ENCODE measurements at regions not wholly inside any gene's neighbourhood (a gene's known extent, or its start where the extent isn't known, plus 50 kb on each side); places are given as distances from the start of the nearest gene placed in this dataset.
"Not testable (repeated sequence)": the region's sequence is repeated elsewhere in the genome, so short reads cannot be mapped to it uniquely, and the experiment has no call there.

DNA sequence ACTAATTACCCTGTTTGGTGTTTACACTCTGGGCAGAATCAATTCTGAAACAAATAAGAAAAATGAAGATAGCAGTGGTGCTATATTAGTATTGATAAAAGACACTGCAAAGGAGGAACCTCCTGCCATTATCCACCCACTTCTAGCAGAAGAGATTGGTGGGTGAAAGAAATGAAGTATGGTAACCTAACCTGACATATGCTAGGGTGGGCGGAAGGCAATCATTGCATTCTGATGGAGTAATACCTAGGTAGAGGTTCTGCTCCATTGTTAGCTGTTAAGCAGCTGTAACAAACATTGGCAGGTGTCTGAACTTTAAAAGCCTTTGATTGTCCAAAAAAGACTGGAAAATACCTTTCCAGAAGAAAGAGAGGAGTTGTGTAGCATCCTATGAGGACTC is 95.9 kb downstream of the OTUD1 start:
- H3K27me3 Mint-ChIP-seq (ENCODE audit: low read depth, poor library complexity) = peaks cover 8% of the 10 kb centered on the region
- no peak overlapping the region for H3K4me3 Mint-ChIP-seq
- no peak overlapping the region for H3K27ac Mint-ChIP-seq

DNA sequence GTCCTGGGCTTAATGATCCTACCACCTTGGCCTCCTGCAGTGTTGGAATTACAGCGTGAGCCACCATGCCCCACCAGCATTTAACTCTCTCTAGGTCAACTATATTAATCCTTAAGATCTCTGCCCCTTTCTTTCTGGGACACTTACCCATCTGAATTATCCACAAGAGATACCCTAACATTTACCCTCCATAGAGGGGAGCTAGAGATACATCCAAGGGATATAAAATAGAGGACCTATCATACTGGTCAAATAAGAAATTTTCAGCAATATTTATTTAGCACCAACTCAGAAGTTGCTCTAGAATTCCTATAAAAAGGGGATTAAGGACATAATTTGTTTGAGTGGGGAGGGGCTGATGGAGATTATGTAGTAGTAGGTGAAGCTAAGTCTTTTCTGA is 96.5 kb downstream of the OTUD1 start:
- no peak overlapping the region for H3K27ac Mint-ChIP-seq
- H3K4me3 Mint-ChIP-seq = no peak overlapping the region
- H3K36me3 Mint-ChIP-seq (ENCODE audit: low read depth) = no peaks in the 10 kb centered on the region
- H3K4me1 Mint-ChIP-seq = peaks cover 5% of the 10 kb centered on the region
- DNase-seq = no peak
- no peaks in the 10 kb centered on the region for H3K9me3 Mint-ChIP-seq
- TF ChIP-seq, protein P1, sequence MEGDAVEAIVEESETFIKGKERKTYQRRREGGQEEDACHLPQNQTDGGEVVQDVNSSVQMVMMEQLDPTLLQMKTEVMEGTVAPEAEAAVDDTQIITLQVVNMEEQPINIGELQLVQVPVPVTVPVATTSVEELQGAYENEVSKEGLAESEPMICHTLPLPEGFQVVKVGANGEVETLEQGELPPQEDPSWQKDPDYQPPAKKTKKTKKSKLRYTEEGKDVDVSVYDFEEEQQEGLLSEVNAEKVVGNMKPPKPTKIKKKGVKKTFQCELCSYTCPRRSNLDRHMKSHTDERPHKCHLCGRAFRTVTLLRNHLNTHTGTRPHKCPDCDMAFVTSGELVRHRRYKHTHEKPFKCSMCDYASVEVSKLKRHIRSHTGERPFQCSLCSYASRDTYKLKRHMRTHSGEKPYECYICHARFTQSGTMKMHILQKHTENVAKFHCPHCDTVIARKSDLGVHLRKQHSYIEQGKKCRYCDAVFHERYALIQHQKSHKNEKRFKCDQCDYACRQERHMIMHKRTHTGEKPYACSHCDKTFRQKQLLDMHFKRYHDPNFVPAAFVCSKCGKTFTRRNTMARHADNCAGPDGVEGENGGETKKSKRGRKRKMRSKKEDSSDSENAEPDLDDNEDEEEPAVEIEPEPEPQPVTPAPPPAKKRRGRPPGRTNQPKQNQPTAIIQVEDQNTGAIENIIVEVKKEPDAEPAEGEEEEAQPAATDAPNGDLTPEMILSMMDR (IDR thresholded peaks at IDR 0.05) = no peak
- peaks cover 10% of the 10 kb centered on the region for H3K27me3 Mint-ChIP-seq (ENCODE audit: low read depth, poor library complexity)

More for the DNA sequence above, 95.9 kb downstream of the OTUD1 start:
- DNase-seq = no peak
- Mint-ChIP-seq H3K9me3 (no peaks in the 10 kb centered on the region), H3K4me1 (no peaks in the 10 kb centered on the region), H3K36me3 (ENCODE audit: low read depth) (no peaks in the 10 kb centered on the region)
- TF ChIP-seq, protein P1 (IDR thresholded peaks at IDR 0.05) = no peak

DNA sequence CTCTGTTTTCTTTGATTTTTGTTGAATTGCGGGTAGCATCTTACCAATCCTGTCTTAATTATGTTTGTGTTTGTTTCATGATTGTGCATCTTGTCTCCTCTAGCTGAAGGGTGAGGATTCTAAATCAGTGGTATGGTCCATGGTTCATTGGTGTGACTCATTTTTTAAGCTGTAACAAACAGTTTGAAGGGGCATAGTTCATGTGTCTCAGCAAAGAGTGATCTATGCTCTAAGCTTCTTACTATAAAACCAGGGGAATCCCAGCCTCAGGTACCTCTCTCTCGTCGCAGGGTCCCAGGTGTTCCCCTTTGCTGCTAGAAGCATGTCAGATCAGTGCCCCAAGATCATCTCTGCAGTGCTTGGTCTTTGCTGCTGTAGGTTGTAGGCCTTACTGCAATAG is 100.1 kb downstream of the OTUD1 start:
- peaks cover 14% of the 10 kb centered on the region for H3K4me1 Mint-ChIP-seq
- H3K27ac Mint-ChIP-seq = no peak overlapping the region
- peaks cover 5% of the 10 kb centered on the region for H3K27me3 Mint-ChIP-seq (ENCODE audit: low read depth, poor library complexity)
- H3K9me3 Mint-ChIP-seq = peaks cover under 1% of the 10 kb centered on the region
- DNase-seq = no peak
- TF ChIP-seq, protein P1 (IDR thresholded peaks at IDR 0.05) = no peak
- no peak overlapping the region for H3K4me3 Mint-ChIP-seq
- no peaks in the 10 kb centered on the region for H3K36me3 Mint-ChIP-seq (ENCODE audit: low read depth)

DNA sequence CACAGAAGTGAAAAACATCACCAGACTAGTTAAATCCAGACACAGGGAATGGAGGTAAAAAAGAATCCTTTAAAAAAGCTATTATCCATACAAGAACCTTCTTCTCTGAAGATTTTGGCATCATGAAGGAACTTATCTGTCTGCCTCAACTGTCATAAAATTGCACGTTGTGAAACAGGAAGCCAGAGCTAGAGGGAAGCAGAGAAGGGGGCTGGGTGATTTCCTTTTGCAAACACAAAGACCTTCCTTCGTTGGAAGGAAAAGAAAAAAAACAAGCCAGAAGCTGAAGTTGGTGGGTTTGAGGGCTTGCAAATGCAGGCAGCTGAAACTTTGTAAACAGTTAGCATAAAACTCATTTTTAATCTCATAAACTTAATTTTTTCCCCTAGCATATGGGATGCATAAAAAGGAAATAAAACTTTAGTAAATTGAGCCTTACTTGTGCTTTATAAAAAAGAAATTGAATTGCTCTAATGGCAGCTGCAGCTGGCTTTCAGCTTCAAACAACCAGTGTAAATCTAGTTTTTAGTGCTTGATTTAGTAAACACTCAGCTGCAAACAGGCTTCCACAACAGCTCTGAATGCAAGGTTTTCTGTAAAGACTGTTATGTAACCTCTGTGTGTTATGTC is 101.6 kb downstream of the OTUD1 start:
- H3K4me3 Mint-ChIP-seq = no peak overlapping the region

DNA sequence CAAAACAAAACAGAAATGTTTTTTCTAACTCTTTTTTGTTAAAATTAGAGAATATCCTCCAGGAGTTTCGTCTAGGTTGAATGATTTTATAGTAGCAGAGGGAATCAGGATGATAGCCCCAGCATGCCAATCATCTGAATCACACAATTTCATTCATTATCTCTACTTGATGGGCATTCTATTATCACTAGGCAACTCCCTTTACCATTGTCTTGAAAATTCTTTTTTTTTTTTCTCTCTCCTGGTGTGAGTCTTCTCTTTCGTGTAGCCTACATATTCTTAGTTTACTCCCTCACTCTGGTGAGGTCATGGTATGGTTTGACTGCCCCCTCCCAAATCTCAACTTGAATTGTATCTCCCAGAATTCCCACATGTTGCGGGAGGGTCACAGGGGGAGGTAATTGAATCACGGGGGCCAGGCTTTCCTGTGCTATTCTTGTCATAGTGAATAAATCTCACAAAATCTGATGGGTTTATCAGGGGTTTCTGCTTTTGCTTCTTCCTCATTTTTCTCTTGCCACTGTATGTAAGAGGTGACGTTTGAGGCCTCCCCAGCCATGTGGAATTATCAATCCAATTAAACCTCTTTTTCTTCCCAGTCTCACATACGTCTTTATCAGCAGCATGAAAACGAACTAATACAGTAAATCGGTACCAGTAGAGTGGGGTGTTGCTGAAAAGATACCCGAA is 105.0 kb downstream of the OTUD1 start:
- H3K36me3 Mint-ChIP-seq (ENCODE audit: low read depth) = no peaks in the 10 kb centered on the region
- H3K4me1 Mint-ChIP-seq = peaks cover 18% of the 10 kb centered on the region
- no peak overlapping the region for H3K27ac Mint-ChIP-seq
- peaks cover 19% of the 10 kb centered on the region for H3K27me3 Mint-ChIP-seq (ENCODE audit: low read depth, poor library complexity)
- TF ChIP-seq, protein P1 (IDR thresholded peaks at IDR 0.05) = no peak
- H3K9me3 Mint-ChIP-seq = peaks cover 37% of the 10 kb centered on the region
- H3K4me3 Mint-ChIP-seq = no peak overlapping the region
- DNase-seq = no peak

More for the DNA sequence above, 101.6 kb downstream of the OTUD1 start:
- H3K36me3 Mint-ChIP-seq (ENCODE audit: low read depth) = no peaks in the 10 kb centered on the region
- peaks cover 18% of the 10 kb centered on the region for H3K4me1 Mint-ChIP-seq
- no peak overlapping the region for H3K27ac Mint-ChIP-seq
- TF ChIP-seq, protein P1 (IDR thresholded peaks at IDR 0.05) = no peak
- peaks cover 5% of the 10 kb centered on the region for H3K27me3 Mint-ChIP-seq (ENCODE audit: low read depth, poor library complexity)
- peaks cover 7% of the 10 kb centered on the region for H3K9me3 Mint-ChIP-seq
- DNase-seq = no peak

DNA sequence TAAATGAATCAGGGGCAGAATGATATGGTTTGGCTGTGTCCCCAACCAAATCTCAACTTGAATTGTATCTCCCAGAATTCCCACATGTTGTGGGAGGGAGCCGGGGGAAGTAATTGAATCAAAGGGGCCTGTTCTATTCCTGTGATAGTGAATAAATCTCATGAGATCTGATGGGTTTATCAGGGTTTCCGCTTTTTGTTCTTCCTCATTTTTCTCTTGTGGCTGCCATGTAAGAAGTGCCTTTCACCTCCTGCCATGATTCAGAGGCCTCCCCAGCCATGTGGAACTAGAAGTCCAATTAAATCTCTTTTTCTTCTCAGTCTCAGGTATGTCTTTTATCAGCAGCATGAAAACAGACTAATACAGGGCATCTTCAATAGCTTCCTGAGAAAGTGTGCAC is 107.0 kb downstream of the OTUD1 start:
- not testable (repeated sequence) for H3K4me1 Mint-ChIP-seq; H3K27ac Mint-ChIP-seq; H3K4me3 Mint-ChIP-seq; DNase-seq; H3K36me3 Mint-ChIP-seq (ENCODE audit: low read depth)
- H3K9me3 Mint-ChIP-seq = peaks cover 43% of the 10 kb centered on the region
- H3K27me3 Mint-ChIP-seq (ENCODE audit: low read depth, poor library complexity) = peaks cover 16% of the 10 kb centered on the region
